ENCODE measurements at regions not wholly inside any gene's neighbourhood (a gene's known extent, or its start where the extent isn't known, plus 50 kb on each side); places are given as distances from the start of the nearest gene placed in this dataset.
"Not testable (repeated sequence)": the region's sequence is repeated elsewhere in the genome, so short reads cannot be mapped to it uniquely, and the experiment has no call there.

- TF ChIP-seq CTCF, POLR2A (IDR thresholded peaks at IDR 0.05): not testable (repeated sequence)
Observed at GRCh38 chr2:87657915-87658314, 90.0 kb upstream of the PLGLB2 start.

Measured in lower leg skin (tissue), 3 donors.